K562 (cell line): ENCODE measurements at regions not wholly inside any gene's neighbourhood (a gene's known extent, or its start where the extent isn't known, plus 50 kb on each side); places are given as distances from the start of the nearest gene placed in this dataset.

Source experiments
- ATAC-seq: fragments of 200-7000 bp; cut with Tn5 transposase; 3 replicates; pipeline ENCODE4 v1.9.1; 2020; ENCODE audit warnings: moderate library complexity
- BruUV-seq: library from RNA; stranded (reverse); fragments of 400-500 nt; replicated peaks from 2 replicates; lab custom pipeline; 2021; lab: Mats Ljungman, UMichigan
- CTCF ChIA-PET: fragments of 300-600 bp; formaldehyde crosslinking; extraction: SDS; loops from one replicate; lab custom pipeline; 2021; ENCODE audit warnings: low intra/inter-chr PET ratio; lab: Yijun Ruan, JAX
- POLR2A ChIA-PET: fragments of 300-600, 350-650 bp; sonication (Branson Sonifier 250); formaldehyde crosslinking; extraction: SDS; loops from one replicate; lab custom pipeline; 2021; ENCODE audit warnings: antibody characterized with exemption, inconsistent platforms; lab: Yijun Ruan, JAX
- DNase-seq, 4 experiments: peaks; one replicate each; pipeline versions ENCODE4 v3.0.0 to v3.0.0-alpha.2; 2011 to 2018; ENCODE audit warnings: low spot score in 3 of 4, mixed read lengths in 3 of 4; ENCODE audit errors: extremely low read depth in 1 of 4
- FAIRE-seq: peaks from 2 replicates; lab custom pipeline; 2011; peaks lifted over from hg19 to GRCh38; lab: Jason Lieb, UNC
- H2AFZ ChIP-seq: 2 replicates; pipeline ENCODE4 v1.6.0; 2011; ENCODE audit warnings: low read depth, low read length, control low read depth, inconsistent platforms
- H3K27ac ChIP-seq: fragments of 200-600 bp; 3 replicates; pipeline ENCODE4 v1.8.0; 2011; ENCODE audit warnings: low read depth, mild to moderate bottlenecking, control low read depth, inconsistent platforms, low read length, moderate library complexity, mixed read lengths; ENCODE audit errors: extremely low read depth
- H3K27me3 ChIP-seq, 2 experiments: fragments of 300-600 bp in 1 of 2; 2 replicates in 1 of 2; 3 replicates in 1 of 2; pipeline versions ENCODE4 v1.6.0 to v1.8.0; 2011; ENCODE audit warnings: inconsistent platforms in 2 of 2, low read length in 2 of 2, mild to moderate bottlenecking in 1 of 2, mixed read lengths in 1 of 2, moderate library complexity in 1 of 2; ENCODE audit not compliant: control insufficient read depth in 2 of 2, insufficient read depth in 2 of 2
- H3K36me3 ChIP-seq: fragments of 300-600 bp; 3 replicates; pipeline ENCODE4 v1.8.0; 2011; ENCODE audit warnings: mild to moderate bottlenecking, low read length, inconsistent platforms; ENCODE audit not compliant: control insufficient read depth, insufficient read depth
- H3K4me1 ChIP-seq, 2 experiments: fragments of 200-600 bp in 1 of 2; replicated peaks in 1 of 2; 2 replicates in 1 of 2; 3 replicates in 1 of 2; pipeline versions ENCODE4 v1.5.1 to v1.8.0; 2011; ENCODE audit warnings: inconsistent platforms in 2 of 2, low read length in 2 of 2, mild to moderate bottlenecking in 1 of 2, mixed read lengths in 1 of 2, moderate library complexity in 1 of 2; ENCODE audit not compliant: control insufficient read depth in 2 of 2, insufficient read depth in 2 of 2
- H3K4me2 ChIP-seq: 2 replicates; pipeline ENCODE4 v1.6.1; 2011; ENCODE audit warnings: low read length, control low read depth, inconsistent platforms, mixed read lengths; ENCODE audit not compliant: insufficient read depth
- H3K4me3 ChIP-seq: fragments of 200-600 bp; sonication (generic), shearing (Covaris generic); 2 replicates; pipeline ENCODE4 v1.5.1; 2016; ENCODE audit warnings: control low read depth, inconsistent platforms
- H3K79me2 ChIP-seq: fragments of 200-600 bp; 3 replicates; pipeline ENCODE4 v1.8.0; 2011; ENCODE audit warnings: low read length, inconsistent platforms; ENCODE audit not compliant: control insufficient read depth, insufficient read depth
- H3K9ac ChIP-seq, 2 experiments: 2 replicates each; pipeline versions ENCODE4 v1.6.0 to v1.6.1; 2011; ENCODE audit warnings: low read depth in 2 of 2, low read length in 2 of 2, control low read depth in 1 of 2, inconsistent platforms in 1 of 2, mild to moderate bottlenecking in 1 of 2, mixed read lengths in 1 of 2; ENCODE audit not compliant: insufficient read depth in 1 of 2
- H3K9me1 ChIP-seq: one replicate; pipeline ENCODE4 v1.6.0; 2011; ENCODE audit warnings: inconsistent platforms, mild to moderate bottlenecking, low read length, moderate library complexity; ENCODE audit not compliant: control insufficient read depth, insufficient read depth
- H3K9me3 ChIP-seq: replicated peaks from 2 replicates; pipeline ENCODE4 v1.5.1; 2011; ENCODE audit warnings: low read depth, low read length, inconsistent platforms; ENCODE audit not compliant: control insufficient read depth, insufficient read depth
- H4K20me1 ChIP-seq: replicated peaks from 2 replicates; pipeline ENCODE4 v1.6.1; 2011; ENCODE audit warnings: low read length, inconsistent platforms, mixed read lengths; ENCODE audit not compliant: control insufficient read depth, insufficient read depth
- BRF2 ChIP-seq: IDR thresholded peaks from 3 replicates; pipeline ENCODE4 v1.6.1; 2011; ENCODE audit warnings: borderline replicate concordance, mild to moderate bottlenecking; ENCODE audit not compliant: insufficient read length, insufficient read depth
- CREB3 ChIP-seq: fragments of 450-650 bp; conservative IDR thresholded peaks from 2 replicates; pipeline ENCODE4 v1.6.1; 2016; ENCODE audit warnings: missing genetic modification characterization, low read depth, mild to moderate bottlenecking, missing compliant biosample characterization, moderate library complexity
- ELK1 ChIP-seq: sonication (generic); formaldehyde crosslinking; IDR thresholded peaks from 2 replicates; pipeline ENCODE4 v1.8.1; 2022; ENCODE audit warnings: missing genetic modification reagents
- FOXO4 ChIP-seq: fragments of 450-650 bp; formaldehyde crosslinking; IDR thresholded peaks from 2 replicates; pipeline ENCODE4 v1.4.0; 2020; ENCODE audit warnings: mild to moderate bottlenecking, moderate library complexity
- KLF16 ChIP-seq: IDR thresholded peaks from 2 replicates; pipeline ENCODE4 v1.6.1; 2016; ENCODE audit warnings: antibody characterized with exemption
- L3MBTL2 ChIP-seq: fragments of 450-650 bp; IDR thresholded peaks from 2 replicates; pipeline ENCODE4 v1.6.1; 2016; ENCODE audit warnings: mild to moderate bottlenecking, moderate library complexity
- RUNX1 ChIP-seq: sonication (generic); IDR thresholded peaks from 2 replicates; pipeline ENCODE4 v1.6.1; 2016; ENCODE audit warnings: antibody characterized with exemption, low read depth
- SMARCE1 ChIP-seq: fragments of 450-650 bp; IDR thresholded peaks from 2 replicates; pipeline ENCODE4 v1.7.1; 2016; ENCODE audit warnings: mild to moderate bottlenecking
- ZEB2 ChIP-seq: fragments of 450-650 bp; IDR thresholded peaks from 2 replicates; pipeline ENCODE4 v1.6.1; 2016
- ZNF165 ChIP-seq: fragments of 250-450 bp; sonication (Bioruptor Pico); IDR thresholded peaks from 2 replicates; pipeline ENCODE4 v1.4.0; 2020; ENCODE audit warnings: borderline replicate concordance
- ZNF274 ChIP-seq: IDR thresholded peaks from 2 replicates; pipeline ENCODE4 v1.6.1; 2011; ENCODE audit warnings: low read depth, mild to moderate bottlenecking, low read length, moderate library complexity, borderline replicate concordance
- WGBS: fragments of 100-300 bp; shearing (Covaris generic); methylation state at CpG from one replicate; pipeline ENCODE4 v1.1.6; 2016; ENCODE audit warnings: low coverage, mixed read lengths; ENCODE audit not compliant: insufficient coverage; ENCODE audit errors: missing lambda C conversion rate; 5-methylcytosine and 5-hydroxymethylcytosine counted together
- in situ Hi-C: fragments of 300-500 bp; cut with MboI; formaldehyde crosslinking; loops from 4 replicates; pipeline ENCODE4 v1.15.0; 2018; ENCODE audit warnings: inconsistent platforms, mixed read lengths
- intact Hi-C: fragments of 100-400 bp; cut with micrococcal nuclease; formaldehyde crosslinking; loops from 2 replicates; pipeline ENCODE4 v1.14.2; 2022
- TF ChIP-seq, protein P1 (sequence below): fragments of 250-450 bp; sonication (Bioruptor Pico); IDR thresholded peaks from 2 replicates; pipeline ENCODE4 v1.8.0; 2021; ENCODE audit warnings: moderate library complexity, mild to moderate bottlenecking, inconsistent platforms

GRCh38 chr10:78657862-78658165 is 411.0 kb upstream of the ZMIZ1 start (continued):
- no peak for TF ChIP-seq CREB3 (tag)
- TF ChIP-seq ELK1, result no peak
- no peak for TF ChIP-seq SMARCE1
- TF ChIP-seq ZEB2, result no peak

DNA sequence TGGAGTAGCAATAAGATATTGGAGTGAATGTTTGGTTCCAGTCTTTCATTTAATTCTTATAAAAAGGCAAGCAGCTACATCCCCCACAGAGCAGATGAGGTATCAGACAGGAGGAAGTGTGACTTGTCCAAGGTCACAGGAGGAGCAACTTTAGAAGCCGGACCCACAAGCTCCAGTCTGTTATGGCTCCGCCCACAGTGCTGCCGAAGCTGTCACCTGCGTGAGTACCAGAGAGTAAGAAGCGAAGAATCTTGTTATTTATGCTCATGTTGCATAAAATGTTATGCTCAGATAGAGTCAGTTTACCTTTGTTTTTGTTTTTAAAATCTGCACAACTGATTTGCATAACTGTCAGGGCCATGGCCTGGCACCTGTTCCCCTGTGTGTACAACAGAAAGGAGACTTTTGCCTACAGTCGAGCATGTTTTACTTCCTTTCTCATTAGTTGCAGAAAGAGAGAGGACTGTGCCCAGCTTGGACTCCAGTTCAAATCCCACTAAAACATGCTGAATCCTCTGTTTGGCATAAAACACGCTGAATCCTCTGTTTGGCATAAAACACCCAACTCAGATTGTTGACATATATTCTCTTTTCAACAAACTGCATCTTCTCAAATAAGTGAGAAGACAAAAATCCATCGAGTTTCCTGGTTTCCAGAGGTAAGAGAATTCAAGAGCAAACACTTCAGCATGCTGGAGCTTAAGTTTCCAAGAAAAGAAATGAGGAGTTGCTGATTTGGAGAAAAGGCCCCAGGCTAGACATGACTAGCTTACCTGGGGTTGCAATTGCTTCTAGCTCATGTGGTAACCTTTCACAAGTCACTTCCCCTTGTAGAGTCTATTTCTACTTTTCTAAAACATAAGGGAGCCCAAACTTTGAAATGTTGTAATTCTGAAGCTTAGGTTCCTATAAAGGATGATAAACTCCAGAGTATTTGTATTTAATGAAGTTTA is 409.8 kb upstream of the ZMIZ1 start:
- Histone ChIP-seq H3K36me3 (no peaks in the 10 kb centered on the region), H3K4me1 (peaks cover 0 to 5% of the 10 kb centered on the region in 2 experiments; a peak in 1 of 5 replicates), H2AFZ (no peak overlapping the region), H3K79me2 (no peaks in the 10 kb centered on the region), H3K4me2 (no peak overlapping the region), H4K20me1 (0 out of 2 replicates have a peak, but pooled peaks cover 2% of the 10 kb centered on the region), H3K9ac (no peak overlapping the region), H3K9me3 (no peaks in the 10 kb centered on the region), H3K9me1 (no peaks in the 10 kb centered on the region), H3K27me3 (peaks cover 2 to 13% of the 10 kb centered on the region in 2 experiments; a peak in 3 of 5 replicates), H3K4me3 (no peak overlapping the region), H3K27ac (no peak overlapping the region)
- in situ Hi-C loops (no loop called here), intact Hi-C loops (loop anchor here (5.0 to 10.0 kb wide), 4 partner anchors 232 to 612 kb away; no protein-coding TSS in a partner anchor)
- FAIRE-seq (no peak), DNase-seq (no peak), ATAC-seq (no peak)
- TF ChIP-seq KLF16 (no peak), ZNF165 (CRISPR knock-in tag) (no peak), RUNX1 (no peak), ZNF274 (no peak), FOXO4 (no peak), L3MBTL2 (no peak), BRF2 (no peak)
- TF ChIP-seq, protein P1, sequence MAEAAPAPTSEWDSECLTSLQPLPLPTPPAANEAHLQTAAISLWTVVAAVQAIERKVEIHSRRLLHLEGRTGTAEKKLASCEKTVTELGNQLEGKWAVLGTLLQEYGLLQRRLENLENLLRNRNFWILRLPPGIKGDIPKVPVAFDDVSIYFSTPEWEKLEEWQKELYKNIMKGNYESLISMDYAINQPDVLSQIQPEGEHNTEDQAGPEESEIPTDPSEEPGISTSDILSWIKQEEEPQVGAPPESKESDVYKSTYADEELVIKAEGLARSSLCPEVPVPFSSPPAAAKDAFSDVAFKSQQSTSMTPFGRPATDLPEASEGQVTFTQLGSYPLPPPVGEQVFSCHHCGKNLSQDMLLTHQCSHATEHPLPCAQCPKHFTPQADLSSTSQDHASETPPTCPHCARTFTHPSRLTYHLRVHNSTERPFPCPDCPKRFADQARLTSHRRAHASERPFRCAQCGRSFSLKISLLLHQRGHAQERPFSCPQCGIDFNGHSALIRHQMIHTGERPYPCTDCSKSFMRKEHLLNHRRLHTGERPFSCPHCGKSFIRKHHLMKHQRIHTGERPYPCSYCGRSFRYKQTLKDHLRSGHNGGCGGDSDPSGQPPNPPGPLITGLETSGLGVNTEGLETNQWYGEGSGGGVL (CRISPR knock-in tag), result no peak
- BruUV-seq, result no TSS peak
- WGBS, result 0% methylated on average over 8 of the region's 8 CpGs
- ChIA-PET CTCF (no interaction called here), POLR2A (no interaction called here)
